SK-N-SH treated with all-trans-retinoic acid at 6 μM for 48 hours (cell line): ENCODE measurements at regions not wholly inside any gene's neighbourhood (a gene's known extent, or its start where the extent isn't known, plus 50 kb on each side); places are given as distances from the start of the nearest gene placed in this dataset.

Source experiments
- BACH2 ChIP-seq: fragments of 250-450 bp; sonication (Bioruptor Pico); IDR thresholded peaks from 2 replicates; pipeline ENCODE4 v1.9.0; 2021; ENCODE audit warnings: mild to moderate bottlenecking, borderline replicate concordance
- ESRRG ChIP-seq: fragments of 250-450 bp; sonication (Bioruptor Pico); IDR thresholded peaks from 2 replicates; pipeline ENCODE4 v1.6.1; 2021; ENCODE audit warnings: mild to moderate bottlenecking
- PPARA ChIP-seq: fragments of 250-450 bp; sonication (Bioruptor Pico); IDR thresholded peaks from 2 replicates; pipeline ENCODE4 v1.5.0; 2020; ENCODE audit warnings: mild to moderate bottlenecking, borderline replicate concordance
- SNAI2 ChIP-seq: fragments of 250-450 bp; sonication (Bioruptor Pico); IDR thresholded peaks from 2 replicates; pipeline ENCODE4 v1.5.0; 2020; ENCODE audit warnings: mild to moderate bottlenecking, moderate library complexity
- TF ChIP-seq, protein P1 (sequence below): fragments of 250-450 bp; sonication (Bioruptor Pico); IDR thresholded peaks from 2 replicates; pipeline ENCODE4 v1.8.0; 2021; ENCODE audit warnings: low read depth, mild to moderate bottlenecking, moderate library complexity, borderline replicate concordance

DNA sequence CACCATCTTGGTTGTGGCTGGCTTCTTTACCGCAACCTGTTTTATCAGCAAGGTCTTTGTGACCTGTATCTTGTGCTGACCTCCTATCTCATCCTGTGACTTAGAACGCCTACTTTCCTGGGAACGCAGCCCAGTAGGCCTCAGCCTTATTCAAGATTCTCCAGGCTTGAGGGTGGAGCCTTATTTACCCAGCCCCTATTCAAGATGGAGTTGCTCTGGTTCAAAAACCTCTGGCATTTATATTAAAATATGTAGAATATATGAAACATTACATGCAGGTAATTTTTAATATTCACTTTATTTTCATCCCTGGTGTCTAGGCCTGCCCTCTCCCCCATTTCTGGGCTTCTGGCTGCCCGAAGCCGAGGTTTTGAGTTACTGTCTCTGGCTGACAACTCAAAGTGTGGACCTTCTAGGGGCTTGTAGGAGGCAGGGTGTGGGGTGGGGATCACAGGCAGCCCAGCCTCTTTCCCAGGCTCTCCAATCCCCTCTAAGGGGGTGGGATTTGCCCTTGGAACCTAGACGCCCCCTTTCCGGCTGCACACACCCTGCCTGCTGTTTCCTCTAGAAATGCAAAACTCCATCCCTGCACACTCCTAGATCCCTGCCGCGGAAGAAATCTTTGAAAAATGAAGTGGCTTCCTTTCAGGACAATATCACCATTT is 152.0 kb downstream of the KCNJ12 start:
- TF ChIP-seq PPARA (CRISPR knock-in tag): no peak
- TF ChIP-seq SNAI2 (CRISPR knock-in tag): no peak
- TF ChIP-seq, protein P1, sequence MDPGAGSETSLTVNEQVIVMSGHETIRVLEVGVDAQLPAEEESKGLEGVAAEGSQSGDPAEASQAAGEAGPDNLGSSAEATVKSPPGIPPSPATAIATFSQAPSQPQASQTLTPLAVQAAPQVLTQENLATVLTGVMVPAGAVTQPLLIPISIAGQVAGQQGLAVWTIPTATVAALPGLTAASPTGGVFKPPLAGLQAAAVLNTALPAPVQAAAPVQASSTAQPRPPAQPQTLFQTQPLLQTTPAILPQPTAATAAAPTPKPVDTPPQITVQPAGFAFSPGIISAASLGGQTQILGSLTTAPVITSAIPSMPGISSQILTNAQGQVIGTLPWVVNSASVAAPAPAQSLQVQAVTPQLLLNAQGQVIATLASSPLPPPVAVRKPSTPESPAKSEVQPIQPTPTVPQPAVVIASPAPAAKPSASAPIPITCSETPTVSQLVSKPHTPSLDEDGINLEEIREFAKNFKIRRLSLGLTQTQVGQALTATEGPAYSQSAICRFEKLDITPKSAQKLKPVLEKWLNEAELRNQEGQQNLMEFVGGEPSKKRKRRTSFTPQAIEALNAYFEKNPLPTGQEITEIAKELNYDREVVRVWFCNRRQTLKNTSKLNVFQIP (CRISPR knock-in tag): no peak
- TF ChIP-seq BACH2: no peak
- no peak for TF ChIP-seq ESRRG (CRISPR knock-in tag)
